OCI-LY1 (cell line): ENCODE measurements at regions not wholly inside any gene's neighbourhood (a gene's known extent, or its start where the extent isn't known, plus 50 kb on each side); places are given as distances from the start of the nearest gene placed in this dataset.

Source experiments
- CTCF ChIP-seq: fragments of 200-600 bp; sonication (generic), shearing (Covaris generic); IDR thresholded peaks from 2 replicates; pipeline ENCODE4 v1.5.1; 2017; ENCODE audit warnings: mild to moderate bottlenecking, antibody characterized with exemption, low read length, moderate library complexity, mixed read lengths
- EZH2 ChIP-seq: fragments of 200-600 bp; sonication (generic), shearing (Covaris generic); IDR thresholded peaks from 2 replicates; pipeline ENCODE4 v1.8.0; 2017; ENCODE audit warnings: borderline replicate concordance, mixed run types, mild to moderate bottlenecking, antibody characterized with exemption, low read length, moderate library complexity, mixed read lengths

GRCh38 chr3:126279853-126280252 is 77.4 kb downstream of the KLF15 start:
- TF ChIP-seq CTCF, result no peak
- TF ChIP-seq EZH2, result no peak
